Effector memory CD8-positive, alpha-beta T cell (primary cell): ENCODE measurements at regions not wholly inside any gene's neighbourhood (a gene's known extent, or its start where the extent isn't known, plus 50 kb on each side); places are given as distances from the start of the nearest gene placed in this dataset.
"Not testable (repeated sequence)": the region's sequence is repeated elsewhere in the genome, so short reads cannot be mapped to it uniquely, and the experiment has no call there.

Experiments
- ATAC-seq: fragments of 150-1000 bp; cut with Tn5 transposase; replicated peaks from 2 replicates; pipeline ENCODE4 v1.10.0; 2021; ENCODE audit warnings: mild to moderate bottlenecking, moderate library complexity
- DNase-seq, 3 experiments: peaks; one replicate each; pipeline ENCODE4 v3.0.0; 2021
- H3K27ac Mint-ChIP-seq, 2 donors: one replicate each; pipeline ENCODE4 v1.8.0; 2022; ENCODE audit warnings: mild to moderate bottlenecking in 2 of 2, mixed read lengths in 2 of 2, moderate library complexity in 2 of 2
- H3K27me3 Mint-ChIP-seq, 2 donors: one replicate each; pipeline ENCODE4 v1.8.0; 2022; ENCODE audit warnings: mixed read lengths in 2 of 2
- H3K36me3 Mint-ChIP-seq: one replicate; pipeline ENCODE4 v1.8.0; 2022; ENCODE audit warnings: mild to moderate bottlenecking, moderate library complexity, mixed read lengths; ENCODE audit not compliant: insufficient read depth
- H3K4me1 Mint-ChIP-seq, 2 donors: one replicate each; pipeline ENCODE4 v1.8.0; 2022; ENCODE audit warnings: low read depth in 2 of 2, mixed read lengths in 2 of 2
- H3K4me3 Mint-ChIP-seq, 2 donors: one replicate each; pipeline ENCODE4 v1.8.0; 2022; ENCODE audit warnings: mild to moderate bottlenecking in 2 of 2, mixed read lengths in 2 of 2, moderate library complexity in 2 of 2
- H3K9me3 Mint-ChIP-seq, 2 donors: one replicate each; pipeline ENCODE4 v1.8.0; 2022; ENCODE audit warnings: mixed read lengths in 2 of 2

GRCh38 chr5:106827061-106827460, 843.7 kb downstream of the EFNA5 start:
- ATAC-seq (no peak), DNase-seq (no peak)
- H3K4me3 Mint-ChIP-seq: no peak overlapping the region
- no peaks in the 10 kb centered on the region for H3K27me3 Mint-ChIP-seq
- no peaks in the 10 kb centered on the region for H3K4me1 Mint-ChIP-seq
- no peaks in the 10 kb centered on the region for H3K36me3 Mint-ChIP-seq
- H3K27ac Mint-ChIP-seq: no peak overlapping the region
- peaks cover 0 to 2% of the 10 kb centered on the region in 2 donors for H3K9me3 Mint-ChIP-seq

GRCh38 chr5:106825374-106825773, 845.4 kb downstream of the EFNA5 start:
- Mint-ChIP-seq H3K4me1 (no peaks in the 10 kb centered on the region), H3K9me3 (peaks cover 0 to 2% of the 10 kb centered on the region in 2 donors), H3K27ac (no peak overlapping the region), H3K27me3 (no peaks in the 10 kb centered on the region), H3K36me3 (no peaks in the 10 kb centered on the region), H3K4me3 (no peak overlapping the region)
- no peak for ATAC-seq
- DNase-seq: no peak

- no peak overlapping the region for H3K4me3 Mint-ChIP-seq
- no peak overlapping the region for H3K27ac Mint-ChIP-seq
- peaks cover 0 to 1% of the 10 kb centered on the region in 2 donors for H3K9me3 Mint-ChIP-seq
- no peaks in the 10 kb centered on the region for H3K4me1 Mint-ChIP-seq
- DNase-seq: no peak
- H3K36me3 Mint-ChIP-seq: no peaks in the 10 kb centered on the region
- ATAC-seq: no peak
- H3K27me3 Mint-ChIP-seq: no peaks in the 10 kb centered on the region
Observed at GRCh38 chr5:106822851-106823250, 847.9 kb downstream of the EFNA5 start.

- H3K36me3 Mint-ChIP-seq: no peaks in the 10 kb centered on the region
- no peaks in the 10 kb centered on the region for H3K9me3 Mint-ChIP-seq
- no peak for DNase-seq
- no peak overlapping the region for H3K4me3 Mint-ChIP-seq
- H3K4me1 Mint-ChIP-seq: no peaks in the 10 kb centered on the region
- H3K27me3 Mint-ChIP-seq: no peaks in the 10 kb centered on the region
- ATAC-seq: no peak
- H3K27ac Mint-ChIP-seq: no peak overlapping the region
Observed at GRCh38 chr5:106818552-106818951, 852.2 kb downstream of the EFNA5 start.

- Mint-ChIP-seq H3K9me3 (no peaks in the 10 kb centered on the region), H3K36me3 (no peaks in the 10 kb centered on the region)
- ATAC-seq: no peak
Observed at GRCh38 chr5:106814961-106815360, 855.8 kb downstream of the EFNA5 start.

GRCh38 chr5:106801554-106801953, 869.2 kb downstream of the EFNA5 start:
- DNase-seq (no peak), ATAC-seq (no peak)
- H3K27ac Mint-ChIP-seq: no peak overlapping the region
- H3K4me1 Mint-ChIP-seq: no peaks in the 10 kb centered on the region
- no peak overlapping the region for H3K4me3 Mint-ChIP-seq
- H3K36me3 Mint-ChIP-seq: no peaks in the 10 kb centered on the region
- H3K9me3 Mint-ChIP-seq: no peaks in the 10 kb centered on the region
- no peaks in the 10 kb centered on the region for H3K27me3 Mint-ChIP-seq

More at GRCh38 chr5:106814961-106815360, 855.8 kb downstream of the EFNA5 start:
- Mint-ChIP-seq H3K4me3 (no peak overlapping the region), H3K4me1 (no peaks in the 10 kb centered on the region), H3K27ac (no peak overlapping the region), H3K27me3 (peaks cover 0 to 5% of the 10 kb centered on the region in 2 donors)
- DNase-seq: no peak

GRCh38 chr5:106797996-106798395, 872.7 kb downstream of the EFNA5 start:
- Mint-ChIP-seq H3K27ac (no peak overlapping the region), H3K27me3 (no peaks in the 10 kb centered on the region), H3K36me3 (no peaks in the 10 kb centered on the region), H3K4me1 (no peaks in the 10 kb centered on the region), H3K9me3 (no peaks in the 10 kb centered on the region), H3K4me3 (no peak overlapping the region)
- no peak for DNase-seq
- ATAC-seq: no peak

GRCh38 chr5:106796081-106796480, 874.7 kb downstream of the EFNA5 start:
- no peaks in the 10 kb centered on the region for H3K4me1 Mint-ChIP-seq
- H3K27me3 Mint-ChIP-seq: no peaks in the 10 kb centered on the region
- no peak overlapping the region for H3K27ac Mint-ChIP-seq
- no peaks in the 10 kb centered on the region for H3K9me3 Mint-ChIP-seq
- no peak overlapping the region for H3K4me3 Mint-ChIP-seq
- H3K36me3 Mint-ChIP-seq: no peaks in the 10 kb centered on the region
- DNase-seq: no peak
- ATAC-seq: no peak

GRCh38 chr5:106784846-106785245, 885.9 kb downstream of the EFNA5 start:
- Mint-ChIP-seq H3K36me3 (peaks cover 3% of the 10 kb centered on the region), H3K27me3 (no peaks in the 10 kb centered on the region), H3K27ac (no peak overlapping the region), H3K4me1 (no peaks in the 10 kb centered on the region), H3K4me3 (no peak overlapping the region), H3K9me3 (peaks cover 0 to 1% of the 10 kb centered on the region in 2 donors)
- DNase-seq (no peak), ATAC-seq (no peak)

GRCh38 chr5:106780355-106780754, 890.4 kb downstream of the EFNA5 start:
- DNase-seq (no peak), ATAC-seq (no peak)
- H3K36me3 Mint-ChIP-seq: peaks cover 3% of the 10 kb centered on the region
- H3K4me3 Mint-ChIP-seq: no peak overlapping the region
- peaks cover 0 to 1% of the 10 kb centered on the region in 2 donors for H3K9me3 Mint-ChIP-seq
- peaks cover 0 to 7% of the 10 kb centered on the region in 2 donors for H3K27me3 Mint-ChIP-seq
- no peaks in the 10 kb centered on the region for H3K4me1 Mint-ChIP-seq
- no peak overlapping the region for H3K27ac Mint-ChIP-seq

GRCh38 chr5:106776515-106776914, 894.2 kb downstream of the EFNA5 start:
- ATAC-seq, H3K4me1 Mint-ChIP-seq, H3K4me3 Mint-ChIP-seq, H3K36me3 Mint-ChIP-seq, H3K27me3 Mint-ChIP-seq, DNase-seq, H3K27ac Mint-ChIP-seq, H3K9me3 Mint-ChIP-seq: not testable (repeated sequence)

GRCh38 chr5:106768392-106768791, 902.3 kb downstream of the EFNA5 start:
- no peak overlapping the region for H3K4me3 Mint-ChIP-seq
- H3K4me1 Mint-ChIP-seq: no peaks in the 10 kb centered on the region
- ATAC-seq: no peak
- no peak for DNase-seq
- no peaks in the 10 kb centered on the region for H3K27me3 Mint-ChIP-seq
- no peak overlapping the region for H3K27ac Mint-ChIP-seq
- no peaks in the 10 kb centered on the region for H3K36me3 Mint-ChIP-seq
- no peaks in the 10 kb centered on the region for H3K9me3 Mint-ChIP-seq

GRCh38 chr5:106766916-106767315, 903.8 kb downstream of the EFNA5 start:
- Mint-ChIP-seq H3K4me3 (no peak overlapping the region), H3K36me3 (no peaks in the 10 kb centered on the region), H3K27ac (no peak overlapping the region), H3K27me3 (no peaks in the 10 kb centered on the region), H3K9me3 (no peaks in the 10 kb centered on the region), H3K4me1 (no peaks in the 10 kb centered on the region)
- DNase-seq: no peak
- ATAC-seq: no peak

- Mint-ChIP-seq H3K27ac (no peak overlapping the region), H3K27me3 (no peaks in the 10 kb centered on the region), H3K4me3 (no peak overlapping the region), H3K9me3 (no peaks in the 10 kb centered on the region), H3K36me3 (no peaks in the 10 kb centered on the region), H3K4me1 (no peaks in the 10 kb centered on the region)
- DNase-seq (no peak), ATAC-seq (no peak)
Observed at GRCh38 chr5:106759581-106759980, 911.2 kb downstream of the EFNA5 start.

GRCh38 chr5:106759152-106759551, 911.6 kb downstream of the EFNA5 start:
- ATAC-seq (no peak), DNase-seq (no peak)
- no peak overlapping the region for H3K4me3 Mint-ChIP-seq
- H3K27ac Mint-ChIP-seq: no peak overlapping the region
- H3K9me3 Mint-ChIP-seq: no peaks in the 10 kb centered on the region
- no peaks in the 10 kb centered on the region for H3K27me3 Mint-ChIP-seq
- no peaks in the 10 kb centered on the region for H3K4me1 Mint-ChIP-seq
- H3K36me3 Mint-ChIP-seq: no peaks in the 10 kb centered on the region
